ENCODE measurements at regions not wholly inside any gene's neighbourhood (a gene's known extent, or its start where the extent isn't known, plus 50 kb on each side); places are given as distances from the start of the nearest gene placed in this dataset.

GRCh38 chr2:36302911-36303310, 52.7 kb upstream of the CRIM1 start:
- no peak overlapping the region for H2AFZ ChIP-seq (ENCODE audit: low read depth)
- ChIA-PET CTCF (interaction anchor here (1.0 kb wide), 1 partner anchor 8 kb away, joined by 3 read pairs; no protein-coding TSS in a partner anchor), POLR2A (no interaction called here)
- no peaks in the 10 kb centered on the region for H3K9me3 ChIP-seq
- H3K27me3 ChIP-seq (ENCODE audit: insufficient read depth) = 0 out of 2 replicates have a peak, but pooled peaks cover 5% of the 10 kb centered on the region
- no peaks in the 10 kb centered on the region for H4K20me1 ChIP-seq (ENCODE audit: insufficient read depth)
- H3K4me1 ChIP-seq (ENCODE audit: control insufficient read depth in 1 of 2, insufficient read depth in 2 of 2, low read depth in 1 of 2, low read length in 1 of 2) = no peaks in the 10 kb centered on the region
- H3K4me3 ChIP-seq (ENCODE audit: low read depth in 2 of 2, low read length in 1 of 2) = no peak overlapping the region
- H3K4me2 ChIP-seq = no peak overlapping the region
- TF ChIP-seq USF1 (IDR thresholded peaks at IDR 0.05; ENCODE audit: borderline replicate concordance, low read depth) (no peak), GABPA (IDR thresholded peaks at IDR 0.05; ENCODE audit: low read depth) (no peak), RCOR1 (IDR thresholded peaks at IDR 0.05; ENCODE audit: low read length) (no peak), JUND (IDR thresholded peaks at IDR 0.05) (no peak), FOSL2 (IDR thresholded peaks at IDR 0.05; ENCODE audit: borderline replicate concordance, low read depth) (no peak), NFIC (IDR thresholded peaks at IDR 0.05; ENCODE audit: borderline replicate concordance) (no peak)
- TF ChIP-seq, protein P1, sequence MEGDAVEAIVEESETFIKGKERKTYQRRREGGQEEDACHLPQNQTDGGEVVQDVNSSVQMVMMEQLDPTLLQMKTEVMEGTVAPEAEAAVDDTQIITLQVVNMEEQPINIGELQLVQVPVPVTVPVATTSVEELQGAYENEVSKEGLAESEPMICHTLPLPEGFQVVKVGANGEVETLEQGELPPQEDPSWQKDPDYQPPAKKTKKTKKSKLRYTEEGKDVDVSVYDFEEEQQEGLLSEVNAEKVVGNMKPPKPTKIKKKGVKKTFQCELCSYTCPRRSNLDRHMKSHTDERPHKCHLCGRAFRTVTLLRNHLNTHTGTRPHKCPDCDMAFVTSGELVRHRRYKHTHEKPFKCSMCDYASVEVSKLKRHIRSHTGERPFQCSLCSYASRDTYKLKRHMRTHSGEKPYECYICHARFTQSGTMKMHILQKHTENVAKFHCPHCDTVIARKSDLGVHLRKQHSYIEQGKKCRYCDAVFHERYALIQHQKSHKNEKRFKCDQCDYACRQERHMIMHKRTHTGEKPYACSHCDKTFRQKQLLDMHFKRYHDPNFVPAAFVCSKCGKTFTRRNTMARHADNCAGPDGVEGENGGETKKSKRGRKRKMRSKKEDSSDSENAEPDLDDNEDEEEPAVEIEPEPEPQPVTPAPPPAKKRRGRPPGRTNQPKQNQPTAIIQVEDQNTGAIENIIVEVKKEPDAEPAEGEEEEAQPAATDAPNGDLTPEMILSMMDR (IDR thresholded peaks at IDR 0.05) = no peak
- no peaks in the 10 kb centered on the region for H3K36me3 ChIP-seq (replicated peaks in 1 of 2; ENCODE audit: control insufficient read depth in 1 of 2, insufficient read depth in 2 of 2, low read length in 1 of 2)
- H3K27ac ChIP-seq (ENCODE audit: low read depth in 2 of 2, low read length in 1 of 2) = no peak overlapping the region
- 38% methylated on average over 4 of the region's 4 CpGs for WGBS (ENCODE audit: low lambda C conversion rate)
- no peak for DNase-seq
- H3K9me2 ChIP-seq = no peaks in the 10 kb centered on the region
- no peak overlapping the region for H3K9ac ChIP-seq
- no peaks in the 10 kb centered on the region for H3K79me2 ChIP-seq (ENCODE audit: insufficient read depth)
- no peaks in the 10 kb centered on the region for H3F3A ChIP-seq (replicated peaks; ENCODE audit: insufficient read depth)

DNA sequence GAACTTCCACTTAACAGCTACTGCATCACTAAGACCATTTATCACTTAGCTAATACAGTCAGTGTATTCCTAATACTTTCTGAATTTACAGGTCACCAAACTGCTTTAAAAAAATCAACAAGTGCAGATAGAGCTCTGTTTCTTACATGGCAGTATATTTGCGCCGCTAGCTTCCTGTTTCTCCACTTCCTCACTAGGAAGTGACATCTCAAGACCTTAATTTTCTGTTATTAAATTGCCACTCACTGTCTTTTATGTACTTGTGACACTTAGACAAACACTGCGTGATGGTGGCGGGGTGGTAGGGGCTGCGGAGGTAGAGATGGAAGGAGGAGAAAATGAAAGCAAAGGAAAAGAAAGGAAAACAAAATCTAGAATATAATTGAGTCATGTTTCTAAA, 53.7 kb upstream of the CRIM1 start:
- Histone ChIP-seq H3K4me1 (ENCODE audit: control insufficient read depth in 1 of 2, insufficient read depth in 2 of 2, low read depth in 1 of 2, low read length in 1 of 2) (no peaks in the 10 kb centered on the region), H3K79me2 (ENCODE audit: insufficient read depth) (no peaks in the 10 kb centered on the region), H3K9me3 (no peaks in the 10 kb centered on the region), H4K20me1 (ENCODE audit: insufficient read depth) (no peaks in the 10 kb centered on the region), H3K9ac (no peak overlapping the region), H3F3A (replicated peaks; ENCODE audit: insufficient read depth) (no peaks in the 10 kb centered on the region), H3K4me3 (ENCODE audit: low read depth in 2 of 2, low read length in 1 of 2) (no peak overlapping the region), H3K36me3 (replicated peaks in 1 of 2; ENCODE audit: control insufficient read depth in 1 of 2, insufficient read depth in 2 of 2, low read length in 1 of 2) (no peaks in the 10 kb centered on the region), H3K4me2 (no peak overlapping the region), H2AFZ (ENCODE audit: low read depth) (no peak overlapping the region), H3K27me3 (ENCODE audit: insufficient read depth) (no peaks in the 10 kb centered on the region), H3K9me2 (no peaks in the 10 kb centered on the region), H3K27ac (ENCODE audit: low read depth in 2 of 2, low read length in 1 of 2) (no peak overlapping the region)
- TF ChIP-seq USF1 (IDR thresholded peaks at IDR 0.05; ENCODE audit: borderline replicate concordance, low read depth) = no peak
- no peak for TF ChIP-seq TEAD4 (IDR thresholded peaks at IDR 0.05; ENCODE audit: borderline replicate concordance, insufficient read depth)
- no peak for TF ChIP-seq YY1 (IDR thresholded peaks at IDR 0.05; ENCODE audit: low read depth)
- TF ChIP-seq JUND (IDR thresholded peaks at IDR 0.05) = no peak
- TF ChIP-seq NRF1 (IDR thresholded peaks at IDR 0.05; ENCODE audit: low read depth, low read length) = no peak
- TF ChIP-seq RCOR1 (IDR thresholded peaks at IDR 0.05; ENCODE audit: low read length) = no peak
- 47% methylated on average over 5 of the region's 5 CpGs for WGBS (ENCODE audit: low lambda C conversion rate)
- ChIA-PET POLR2A (no interaction called here), CTCF (interaction anchor here (1.0 kb wide), 1 partner anchor 10 kb away, joined by 3 read pairs; no protein-coding TSS in a partner anchor)
- DNase-seq = no peak

Data from SK-N-SH (cell line).